GM12891 (cell line): ENCODE measurements at regions not wholly inside any gene's neighbourhood (a gene's known extent, or its start where the extent isn't known, plus 50 kb on each side); places are given as distances from the start of the nearest gene placed in this dataset.

Experiments used
- POLR2A ChIP-seq: IDR thresholded peaks from 2 replicates; pipeline ENCODE4 v1.6.1; 2011; ENCODE audit warnings: low read depth, low read length, control low read depth
- POLR2AphosphoS5 ChIP-seq: IDR thresholded peaks from 2 replicates; pipeline ENCODE4 v1.6.1; 2011; ENCODE audit warnings: low read depth, low read length, control low read depth
- TAF1 ChIP-seq: IDR thresholded peaks from 2 replicates; pipeline ENCODE4 v1.6.1; 2011; ENCODE audit warnings: low read depth, low read length, control low read depth

DNA sequence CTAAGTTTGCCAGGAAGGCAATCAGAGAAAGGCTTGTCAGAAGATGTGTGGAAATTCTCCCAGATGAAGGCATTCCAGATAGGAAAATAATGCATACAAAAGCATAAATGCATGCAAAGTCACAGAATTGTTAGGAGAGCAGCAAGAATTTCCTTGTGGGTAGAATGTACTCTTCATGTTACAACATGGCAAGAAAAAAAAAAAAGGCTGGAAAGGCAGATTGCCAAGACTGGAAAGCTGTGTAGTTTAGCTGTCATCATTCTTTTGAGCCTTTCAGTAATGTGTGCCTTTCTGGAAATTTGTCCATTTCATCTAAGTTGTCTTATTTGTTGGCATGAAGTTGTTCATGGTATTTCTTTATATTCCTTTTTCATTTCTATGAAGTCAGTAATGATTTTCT is 71.0 kb upstream of the EFCAB3 start:
- TF ChIP-seq POLR2A = no peak
- no peak for TF ChIP-seq TAF1
- TF ChIP-seq POLR2AphosphoS5 = no peak
